HG02798 (cell line): ENCODE measurements at regions not wholly inside any gene's neighbourhood (a gene's known extent, or its start where the extent isn't known, plus 50 kb on each side); places are given as distances from the start of the nearest gene placed in this dataset.

Source experiments
- ATAC-seq: cut with Tn5 transposase; IDR thresholded peaks from one replicate; pipeline ENCODE4 v1.9.1; 2021; ENCODE audit warnings: mild to moderate bottlenecking; ENCODE audit not compliant: unreplicated experiment, poor library complexity

DNA sequence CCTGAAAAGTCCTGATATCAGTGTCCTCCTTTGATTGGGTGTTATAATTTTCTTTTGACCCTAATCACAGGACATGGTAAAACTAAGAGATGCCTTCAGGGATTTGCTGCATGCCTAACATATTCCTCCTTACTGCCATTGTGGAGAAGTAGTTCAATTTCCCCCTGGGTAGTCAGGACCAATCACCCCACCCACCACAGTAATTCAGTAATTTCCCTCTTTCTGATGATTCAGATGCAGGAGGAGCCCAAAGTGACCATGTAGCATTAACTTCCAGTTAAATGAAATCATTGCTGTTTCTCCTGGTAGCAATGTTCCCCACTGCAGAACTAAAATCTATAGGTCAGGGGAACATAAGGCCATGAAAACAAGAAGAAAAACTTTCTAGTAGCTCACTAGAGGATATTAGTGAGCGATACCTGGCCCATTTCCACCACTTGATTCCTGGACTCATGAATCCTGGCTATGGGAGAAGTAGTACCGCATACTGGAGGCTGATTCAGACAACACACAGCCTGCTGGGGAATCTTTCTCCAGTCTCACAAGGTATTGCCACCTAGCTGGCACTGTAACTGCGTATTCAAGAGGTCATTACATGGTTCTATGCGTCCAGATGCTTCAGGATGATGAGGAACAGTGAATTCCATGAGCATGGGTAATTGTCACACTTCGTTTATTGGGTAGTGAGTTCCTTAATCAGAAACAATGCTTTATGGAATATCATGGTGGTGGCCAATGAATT lies 561.2 kb downstream of the HAO1 start:
- no peak for ATAC-seq

- no peak for ATAC-seq
Measured at GRCh38 chr20:7379621-7380220, 560.5 kb downstream of the HAO1 start.

DNA sequence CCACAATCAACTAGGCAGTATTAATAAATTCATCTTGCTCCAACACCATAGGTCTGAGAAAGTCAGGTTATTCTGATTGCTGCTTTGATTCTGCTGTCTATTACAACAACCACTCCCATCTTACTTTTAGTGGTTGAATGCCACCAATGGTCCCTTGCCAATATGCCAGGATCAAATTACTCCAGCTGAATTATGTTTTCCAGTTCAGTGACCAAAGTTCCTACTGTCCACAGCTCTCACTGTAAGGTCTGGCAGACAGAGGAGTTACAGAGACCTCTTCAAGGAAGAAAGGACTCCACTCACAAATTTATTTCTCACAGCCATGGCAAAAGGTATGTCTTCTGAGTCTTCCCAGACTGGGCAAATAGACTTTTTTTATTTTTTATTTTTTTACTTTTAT lies 557.0 kb downstream of the HAO1 start:
- no peak for ATAC-seq

DNA sequence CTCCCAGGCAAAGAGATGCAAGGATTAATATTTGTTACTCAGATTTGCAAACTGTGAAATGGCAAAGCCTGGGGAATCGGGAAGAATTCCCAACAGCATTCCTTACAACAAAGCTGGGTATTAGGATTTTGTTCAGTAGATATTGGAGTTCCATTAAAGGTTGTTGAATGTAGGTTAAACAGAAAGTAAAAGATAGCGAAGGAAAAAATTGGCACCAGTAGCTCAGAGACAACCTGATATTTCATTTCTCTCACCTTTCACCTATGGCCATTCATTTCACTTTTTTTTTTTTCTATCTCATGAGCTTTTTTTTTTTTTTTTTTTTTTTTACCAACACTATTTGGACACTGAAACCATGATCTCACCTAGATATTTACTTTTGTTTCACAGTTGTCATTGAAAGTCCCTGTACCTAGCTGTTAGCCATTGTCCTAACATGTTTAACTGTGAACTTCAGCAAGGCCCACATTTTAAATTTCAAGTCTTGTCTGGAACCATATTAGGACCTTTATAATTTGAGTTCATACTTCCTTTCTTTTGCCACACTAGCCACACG lies 552.5 kb downstream of the HAO1 start:
- no peak for ATAC-seq

- no peak for ATAC-seq
Measured at GRCh38 chr20:7389216-7389615, 551.0 kb downstream of the HAO1 start.

- ATAC-seq, result no peak
Measured at GRCh38 chr20:7392542-7393206, 547.6 kb downstream of the HAO1 start.

DNA sequence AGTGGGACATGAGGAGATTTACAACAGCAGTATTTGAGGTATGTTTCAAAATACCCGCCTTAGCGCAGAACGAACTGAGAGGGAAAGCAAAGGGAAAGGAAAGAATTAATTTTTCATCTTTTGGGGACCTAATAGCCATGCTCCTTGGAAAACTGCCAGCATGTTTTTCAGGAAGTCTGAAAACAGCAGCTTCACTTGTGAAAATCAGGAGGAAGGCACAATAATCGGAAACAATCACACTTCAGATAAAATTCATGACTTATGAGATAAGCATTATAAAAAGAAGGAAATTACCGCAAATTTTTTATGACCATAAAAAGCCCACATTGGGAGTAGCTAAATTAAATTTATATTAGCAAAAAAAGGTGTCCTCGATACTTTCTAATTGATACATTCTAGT lies 541.1 kb downstream of the HAO1 start:
- ATAC-seq, result no peak

- ATAC-seq, result no peak
Measured at GRCh38 chr20:7399575-7399974, 540.7 kb downstream of the HAO1 start.

- no peak for ATAC-seq
Measured at GRCh38 chr20:7406671-7407070, 533.6 kb downstream of the HAO1 start.

GRCh38 chr20:7410150-7410549 lies 530.1 kb downstream of the HAO1 start:
- ATAC-seq, result no peak

- ATAC-seq, result no peak
Measured at GRCh38 chr20:7411075-7411474, 529.2 kb downstream of the HAO1 start.

- no peak for ATAC-seq
Measured at GRCh38 chr20:7415427-7415826, 524.8 kb downstream of the HAO1 start.

DNA sequence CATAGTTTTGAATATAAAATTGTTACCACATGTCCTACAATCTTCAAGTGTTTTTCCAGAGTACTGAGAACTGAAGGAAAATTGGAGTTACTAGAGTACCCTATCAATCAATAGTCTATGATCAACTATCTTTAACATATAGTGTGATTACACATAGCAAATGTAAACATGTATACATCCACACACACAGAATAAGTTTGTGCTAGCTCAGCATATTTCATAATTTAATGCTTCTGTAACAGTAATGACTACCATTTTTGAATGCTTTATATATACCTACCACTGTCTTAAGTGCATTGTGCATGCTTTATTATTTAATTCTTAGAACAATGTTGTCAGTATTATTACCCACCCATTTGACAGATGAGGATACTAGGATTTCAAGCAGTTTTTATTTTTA lies 523.9 kb downstream of the HAO1 start:
- ATAC-seq, result no peak

GRCh38 chr20:7420345-7420744 lies 519.9 kb downstream of the HAO1 start:
- ATAC-seq, result no peak

DNA sequence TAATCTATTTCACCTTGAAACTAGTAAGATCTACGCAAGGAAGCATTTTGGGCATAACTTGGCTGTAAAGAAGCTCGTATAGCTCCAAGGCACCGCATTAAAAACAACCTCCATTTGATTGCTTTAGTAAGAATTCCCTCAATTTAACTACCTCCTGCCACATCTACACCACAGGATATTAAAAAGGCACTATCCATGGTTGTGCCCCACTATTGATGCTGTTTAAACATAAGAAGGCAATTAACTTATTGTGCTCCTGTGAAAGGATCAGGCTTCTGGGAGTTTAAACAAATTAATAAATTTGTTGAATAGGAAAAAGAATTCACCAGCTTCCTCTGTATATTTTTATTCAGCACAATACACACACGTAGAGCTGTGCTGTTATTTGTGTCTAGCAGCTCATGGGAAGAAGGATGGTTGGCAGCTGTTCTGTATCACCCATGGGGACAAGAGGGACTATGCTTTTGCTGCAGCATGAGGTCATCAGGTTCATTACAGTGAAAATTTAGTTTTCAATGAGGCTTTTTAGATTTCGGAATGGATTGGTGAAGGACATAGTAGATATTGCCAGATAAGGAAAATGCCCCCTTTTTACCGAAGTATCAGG lies 513.3 kb downstream of the HAO1 start:
- no peak for ATAC-seq

GRCh38 chr20:7428946-7429345 lies 511.3 kb downstream of the HAO1 start:
- ATAC-seq, result no peak

DNA sequence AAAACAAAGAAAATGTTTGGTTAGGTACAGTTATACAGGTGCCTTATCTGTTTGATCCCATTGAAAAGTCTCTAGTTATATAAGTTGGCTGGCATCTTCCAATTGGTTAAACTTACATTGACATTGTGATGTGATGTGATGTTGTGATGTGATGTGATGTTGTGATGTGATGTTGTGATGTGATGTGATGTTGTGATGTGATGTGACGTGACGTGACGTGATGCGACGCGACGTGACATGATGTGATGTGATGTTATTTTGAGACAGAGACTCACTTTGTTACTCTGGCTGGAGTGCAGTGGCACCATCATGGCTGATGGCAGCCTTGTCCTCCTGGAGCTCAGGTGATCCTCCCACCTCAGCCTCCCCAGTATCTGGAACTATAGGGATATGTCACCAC lies 507.6 kb downstream of the HAO1 start:
- no peak for ATAC-seq

GRCh38 chr20:7437311-7437710 lies 502.9 kb downstream of the HAO1 start:
- no peak for ATAC-seq

- ATAC-seq, result no peak
Measured at GRCh38 chr20:7449269-7449668, 491.0 kb downstream of the HAO1 start.

GRCh38 chr20:7452890-7453289 lies 487.4 kb downstream of the HAO1 start:
- ATAC-seq, result no peak

- ATAC-seq, result no peak
Measured at GRCh38 chr20:7454047-7454446, 486.2 kb downstream of the HAO1 start.
